ENCODE measurements at regions not wholly inside any gene's neighbourhood (a gene's known extent, or its start where the extent isn't known, plus 50 kb on each side); places are given as distances from the start of the nearest gene placed in this dataset.

DNA sequence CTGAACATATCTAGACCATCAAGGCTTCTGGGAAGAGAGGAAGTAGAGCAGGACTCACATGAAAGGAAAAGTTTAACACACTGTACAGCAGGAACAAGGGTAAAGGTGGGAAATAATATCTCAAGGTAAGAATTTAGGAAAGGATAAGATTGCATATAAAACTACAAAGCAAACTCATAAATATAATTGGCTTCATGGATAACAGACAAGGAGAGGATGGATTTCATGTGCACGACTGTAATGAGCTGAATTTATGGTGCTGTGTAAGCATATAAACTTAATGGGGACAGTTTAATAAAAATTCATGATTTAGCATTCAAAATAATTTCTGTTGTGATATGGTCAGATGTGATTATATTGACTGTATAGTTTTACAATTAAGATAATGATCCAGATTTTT, 298.0 kb downstream of the GXYLT1 start:
- H2AFZ ChIP-seq (ENCODE audit: low read depth): no peak overlapping the region
- H3K36me3 ChIP-seq (ENCODE audit: insufficient read depth): no peaks in the 10 kb centered on the region
- H3K27me3 ChIP-seq (ENCODE audit: insufficient read depth, low read depth): no peaks in the 10 kb centered on the region
- no peak overlapping the region for H3K9ac ChIP-seq
- no peaks in the 10 kb centered on the region for H3K79me2 ChIP-seq (ENCODE audit: insufficient read depth, low read depth)
- no peak overlapping the region for H3K27ac ChIP-seq
- H3K4me2 ChIP-seq: no peak overlapping the region
- TF ChIP-seq, protein P1, sequence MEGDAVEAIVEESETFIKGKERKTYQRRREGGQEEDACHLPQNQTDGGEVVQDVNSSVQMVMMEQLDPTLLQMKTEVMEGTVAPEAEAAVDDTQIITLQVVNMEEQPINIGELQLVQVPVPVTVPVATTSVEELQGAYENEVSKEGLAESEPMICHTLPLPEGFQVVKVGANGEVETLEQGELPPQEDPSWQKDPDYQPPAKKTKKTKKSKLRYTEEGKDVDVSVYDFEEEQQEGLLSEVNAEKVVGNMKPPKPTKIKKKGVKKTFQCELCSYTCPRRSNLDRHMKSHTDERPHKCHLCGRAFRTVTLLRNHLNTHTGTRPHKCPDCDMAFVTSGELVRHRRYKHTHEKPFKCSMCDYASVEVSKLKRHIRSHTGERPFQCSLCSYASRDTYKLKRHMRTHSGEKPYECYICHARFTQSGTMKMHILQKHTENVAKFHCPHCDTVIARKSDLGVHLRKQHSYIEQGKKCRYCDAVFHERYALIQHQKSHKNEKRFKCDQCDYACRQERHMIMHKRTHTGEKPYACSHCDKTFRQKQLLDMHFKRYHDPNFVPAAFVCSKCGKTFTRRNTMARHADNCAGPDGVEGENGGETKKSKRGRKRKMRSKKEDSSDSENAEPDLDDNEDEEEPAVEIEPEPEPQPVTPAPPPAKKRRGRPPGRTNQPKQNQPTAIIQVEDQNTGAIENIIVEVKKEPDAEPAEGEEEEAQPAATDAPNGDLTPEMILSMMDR (conservative IDR thresholded peaks at IDR 0.05; ENCODE audit: low read depth, low read length): no peak
- no peaks in the 10 kb centered on the region for H4K20me1 ChIP-seq (ENCODE audit: insufficient read depth)
- H3K4me1 ChIP-seq (ENCODE audit: low read depth, poor library complexity, severe bottlenecking): no peaks in the 10 kb centered on the region
- no peak overlapping the region for H3K4me3 ChIP-seq (IDR thresholded peaks at IDR 0.05; ENCODE audit: insufficient read depth, low read depth, low read length)

DNA sequence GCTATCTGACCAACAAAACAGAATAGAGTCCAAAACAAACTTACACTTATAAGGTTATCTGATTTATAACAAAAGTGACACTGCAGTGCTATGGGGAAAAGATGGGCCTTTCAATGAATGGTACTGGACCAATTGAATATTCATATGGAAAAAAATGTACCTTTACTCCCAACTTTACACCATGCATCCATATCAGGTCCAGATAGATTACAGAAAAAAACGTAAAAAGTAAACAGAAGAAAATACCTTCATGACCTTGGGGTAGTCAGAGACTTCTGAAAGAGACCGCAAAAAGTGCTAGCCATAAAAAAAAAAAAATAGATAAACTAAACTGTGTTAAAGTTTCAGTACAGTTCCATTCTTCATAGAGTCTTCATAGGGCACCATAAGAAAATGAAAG, 308.3 kb downstream of the GXYLT1 start:
- Histone ChIP-seq H3K4me2 (no peak overlapping the region), H4K20me1 (ENCODE audit: insufficient read depth) (no peaks in the 10 kb centered on the region), H3K36me3 (ENCODE audit: insufficient read depth) (no peaks in the 10 kb centered on the region), H3K27ac (no peak overlapping the region), H2AFZ (ENCODE audit: low read depth) (no peak overlapping the region), H3K4me3 (IDR thresholded peaks at IDR 0.05; ENCODE audit: insufficient read depth, low read depth, low read length) (no peak overlapping the region), H3K4me1 (ENCODE audit: low read depth, poor library complexity, severe bottlenecking) (no peaks in the 10 kb centered on the region), H3K79me2 (ENCODE audit: insufficient read depth, low read depth) (no peaks in the 10 kb centered on the region), H3K27me3 (ENCODE audit: insufficient read depth, low read depth) (no peaks in the 10 kb centered on the region), H3K9ac (no peak overlapping the region)
- TF ChIP-seq, protein P1 (conservative IDR thresholded peaks at IDR 0.05; ENCODE audit: low read depth, low read length): no peak

DNA sequence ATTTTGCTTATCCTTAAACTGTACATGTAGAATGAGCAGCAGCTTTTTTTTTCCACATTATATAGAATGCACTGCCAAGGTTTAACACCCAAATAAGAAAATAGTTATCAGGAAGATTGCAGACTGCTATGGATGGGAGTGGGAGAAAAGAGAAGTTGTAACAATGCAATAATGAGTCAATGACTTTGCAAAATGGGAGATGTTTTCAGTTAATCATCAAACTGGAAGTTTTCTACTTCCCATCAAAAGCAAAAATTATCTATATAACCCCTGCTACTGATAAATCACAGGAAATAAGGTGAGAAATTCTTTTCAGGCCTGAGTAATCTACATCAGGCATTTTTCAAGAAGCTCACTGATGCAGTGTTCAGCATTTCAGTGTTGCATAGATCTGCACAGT, 309.1 kb downstream of the GXYLT1 start:
- Histone ChIP-seq H3K27me3 (ENCODE audit: insufficient read depth, low read depth) (no peaks in the 10 kb centered on the region), H2AFZ (ENCODE audit: low read depth) (no peak overlapping the region), H3K4me2 (no peak overlapping the region), H3K79me2 (ENCODE audit: insufficient read depth, low read depth) (no peaks in the 10 kb centered on the region), H3K9ac (no peak overlapping the region), H3K27ac (no peak overlapping the region), H4K20me1 (ENCODE audit: insufficient read depth) (no peaks in the 10 kb centered on the region), H3K4me1 (ENCODE audit: low read depth, poor library complexity, severe bottlenecking) (no peaks in the 10 kb centered on the region), H3K36me3 (ENCODE audit: insufficient read depth) (no peaks in the 10 kb centered on the region), H3K4me3 (IDR thresholded peaks at IDR 0.05; ENCODE audit: insufficient read depth, low read depth, low read length) (no peak overlapping the region)
- TF ChIP-seq, protein P1 (conservative IDR thresholded peaks at IDR 0.05; ENCODE audit: low read depth, low read length): no peak

DNA sequence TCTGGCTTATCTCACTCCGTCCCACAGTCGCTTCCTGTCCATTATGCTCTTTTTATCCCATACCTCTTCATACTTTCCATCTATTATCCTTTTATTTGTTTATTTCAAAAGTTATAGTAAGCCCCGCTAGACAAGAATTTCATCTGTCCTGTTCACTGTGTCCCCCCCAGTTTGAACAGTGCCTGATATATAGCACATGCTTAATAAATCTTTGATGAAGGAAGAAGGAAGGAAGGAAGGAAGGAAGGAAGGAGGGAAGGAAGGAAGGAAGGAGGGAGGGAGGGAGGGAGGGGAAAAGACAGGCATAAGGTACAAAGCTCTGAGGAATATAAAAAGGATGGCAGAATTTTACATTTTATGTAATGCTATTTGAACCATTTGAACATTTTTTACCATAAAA, 324.7 kb downstream of the GXYLT1 start:
- H3K79me2 ChIP-seq (ENCODE audit: insufficient read depth, low read depth): no peaks in the 10 kb centered on the region
- TF ChIP-seq, protein P1 (conservative IDR thresholded peaks at IDR 0.05; ENCODE audit: low read depth, low read length): no peak
- H2AFZ ChIP-seq (ENCODE audit: low read depth): no peak overlapping the region

More for the DNA sequence above, 324.7 kb downstream of the GXYLT1 start:
- Histone ChIP-seq H3K27me3 (ENCODE audit: insufficient read depth, low read depth) (no peaks in the 10 kb centered on the region), H3K4me3 (IDR thresholded peaks at IDR 0.05; ENCODE audit: insufficient read depth, low read depth, low read length) (no peak overlapping the region), H3K4me2 (no peak overlapping the region), H4K20me1 (ENCODE audit: insufficient read depth) (no peaks in the 10 kb centered on the region), H3K36me3 (ENCODE audit: insufficient read depth) (no peaks in the 10 kb centered on the region; the same call in 1 of the 2 replicates), H3K27ac (no peak overlapping the region), H3K9ac (no peak overlapping the region), H3K4me1 (ENCODE audit: low read depth, poor library complexity, severe bottlenecking) (no peaks in the 10 kb centered on the region)
